ENCODE measurements at regions not wholly inside any gene's neighbourhood (a gene's known extent, or its start where the extent isn't known, plus 50 kb on each side); places are given as distances from the start of the nearest gene placed in this dataset.
"Not testable (repeated sequence)": the region's sequence is repeated elsewhere in the genome, so short reads cannot be mapped to it uniquely, and the experiment has no call there.

GRCh38 chr6:131430531-131430930 lies 142.5 kb upstream of the ARG1 start:
- no peak for DNase-seq

- no peak for DNase-seq
Measured at GRCh38 chr6:131431718-131432117, 141.3 kb upstream of the ARG1 start.

GRCh38 chr6:131433927-131434326 lies 139.1 kb upstream of the ARG1 start:
- no peak for DNase-seq

GRCh38 chr6:131436358-131436757 lies 136.7 kb upstream of the ARG1 start:
- DNase-seq: no peak

- no peak for DNase-seq
Measured at GRCh38 chr6:131443014-131443413, 130.0 kb upstream of the ARG1 start.

- no peak for DNase-seq
Measured at GRCh38 chr6:131443514-131443913, 129.5 kb upstream of the ARG1 start.

- DNase-seq: not testable (repeated sequence)
Measured at GRCh38 chr6:131445356-131445755, 127.7 kb upstream of the ARG1 start.

- DNase-seq: no peak
Measured at GRCh38 chr6:131450861-131451260, 122.2 kb upstream of the ARG1 start.

GRCh38 chr6:131451321-131452144 lies 121.5 kb upstream of the ARG1 start:
- no peak for DNase-seq

GRCh38 chr6:131453803-131454202 lies 119.2 kb upstream of the ARG1 start:
- no peak for DNase-seq

- no peak for DNase-seq
Measured at GRCh38 chr6:131456565-131456964, 116.5 kb upstream of the ARG1 start.

- DNase-seq: no peak
Measured at GRCh38 chr6:131459005-131459404, 114.0 kb upstream of the ARG1 start.

- DNase-seq: no peak
Measured at GRCh38 chr6:131460614-131461000, 112.4 kb upstream of the ARG1 start.

- DNase-seq: no peak
Measured at GRCh38 chr6:131469130-131469529, 103.9 kb upstream of the ARG1 start.

- no peak for DNase-seq
Measured at GRCh38 chr6:131470534-131470933, 102.5 kb upstream of the ARG1 start.

GRCh38 chr6:131471331-131471730 lies 101.7 kb upstream of the ARG1 start:
- no peak for DNase-seq

GRCh38 chr6:131473303-131473702 lies 99.7 kb upstream of the ARG1 start:
- DNase-seq: not testable (repeated sequence)

GRCh38 chr6:131476362-131476761 lies 96.7 kb upstream of the ARG1 start:
- no peak for DNase-seq

- DNase-seq: not testable (repeated sequence)
Measured at GRCh38 chr6:131478740-131479211, 94.2 kb upstream of the ARG1 start.

GRCh38 chr6:131486608-131487007 lies 86.4 kb upstream of the ARG1 start:
- DNase-seq: no peak

GRCh38 chr6:131488780-131489179 lies 84.2 kb upstream of the ARG1 start:
- DNase-seq: no peak

- DNase-seq: no peak
Measured at GRCh38 chr6:131490441-131490840, 82.6 kb upstream of the ARG1 start.

GRCh38 chr6:131492932-131493573 lies 80.0 kb upstream of the ARG1 start:
- DNase-seq: no peak

GRCh38 chr6:131504387-131504786 lies 68.6 kb upstream of the ARG1 start:
- DNase-seq: not testable (repeated sequence)
